H1 (cell line): ENCODE measurements at regions not wholly inside any gene's neighbourhood (a gene's known extent, or its start where the extent isn't known, plus 50 kb on each side); places are given as distances from the start of the nearest gene placed in this dataset.

Experiments used
- CTCF ChIA-PET: fragments of 300-600 bp; sonication (Branson Sonifier 250); formaldehyde crosslinking; loops from one replicate; lab custom pipeline; 2021; ENCODE audit not compliant: partially characterized antibody; lab: Charles Lee
- POLR2A ChIA-PET: fragments of 300-600 bp; sonication (Branson Sonifier 250); formaldehyde crosslinking; loops from one replicate; lab custom pipeline; 2021; ENCODE audit warnings: inconsistent platforms; ENCODE audit not compliant: partially characterized antibody; lab: Charles Lee
- DNase-seq, 2 experiments: peaks; one replicate each; pipeline versions ENCODE4 v3.0.0 to v3.0.0-alpha.2; 2010 to 2022; ENCODE audit warnings: low spot score in 2 of 2, low read depth in 1 of 2, mixed read lengths in 1 of 2
- FAIRE-seq: peaks from 2 replicates; lab custom pipeline; 2011; peaks lifted over from hg19 to GRCh38; lab: Jason Lieb, UNC
- H2AFZ ChIP-seq: 2 replicates; pipeline ENCODE4 v1.8.1; 2012; ENCODE audit warnings: low read length, inconsistent platforms
- H2AK5ac ChIP-seq: 2 replicates; pipeline ENCODE4 v1.6.1; 2013; ENCODE audit warnings: low read depth, low read length
- H2BK120ac ChIP-seq: replicated peaks from 2 replicates; pipeline ENCODE3; 2013; ENCODE audit warnings: low read depth, low read length, inconsistent platforms
- H2BK12ac ChIP-seq: 2 replicates; pipeline ENCODE4 v1.6.1; 2013; ENCODE audit warnings: low read depth, low read length
- H2BK15ac ChIP-seq: 2 replicates; pipeline ENCODE4 v1.6.1; 2013; ENCODE audit warnings: low read length
- H2BK20ac ChIP-seq: 2 replicates; pipeline ENCODE4 v1.6.1; 2013; ENCODE audit warnings: low read length
- H2BK5ac ChIP-seq: 2 replicates; pipeline ENCODE4 v1.6.1; 2013; ENCODE audit warnings: low read depth, low read length
- H3K14ac ChIP-seq: 2 replicates; pipeline ENCODE4 v1.6.1; 2013; ENCODE audit warnings: inconsistent platforms; ENCODE audit not compliant: insufficient read length
- H3K18ac ChIP-seq: 2 replicates; pipeline ENCODE4 v1.6.1; 2013; ENCODE audit warnings: low read length; ENCODE audit errors: extremely low read depth
- H3K23ac ChIP-seq: 2 replicates; pipeline ENCODE4 v1.6.1; 2013; ENCODE audit warnings: inconsistent platforms; ENCODE audit not compliant: insufficient read length
- H3K23me2 ChIP-seq: 2 replicates; pipeline ENCODE4 v1.6.1; 2013; ENCODE audit warnings: low read depth, low read length
- H3K27ac ChIP-seq: 2 replicates; pipeline ENCODE4 v1.6.1; 2011; ENCODE audit warnings: low read depth, low read length, inconsistent platforms
- H3K27me3 ChIP-seq, 4 experiments: replicated peaks in 1 of 4; 1 replicate in 1 of 4; 2 replicates in 3 of 4; pipeline versions ENCODE4 v1.6.1 to v1.8.1; 2011 to 2013; ENCODE audit warnings: low read length in 3 of 4, mild to moderate bottlenecking in 3 of 4, inconsistent platforms in 2 of 4, mixed read lengths in 2 of 4, moderate library complexity in 1 of 4; ENCODE audit not compliant: control insufficient read depth in 3 of 4, insufficient read depth in 3 of 4; ENCODE audit errors: extremely low read depth in 1 of 4
- H3K36me3 ChIP-seq, 4 experiments: 2 replicates each; pipeline versions ENCODE4 v1.6.1 to v1.8.1; 2011 to 2013; ENCODE audit warnings: mild to moderate bottlenecking in 4 of 4, low read length in 3 of 4, moderate library complexity in 2 of 4, control low read depth in 1 of 4, inconsistent platforms in 1 of 4; ENCODE audit not compliant: insufficient read depth in 4 of 4, control insufficient read depth in 2 of 4
- H3K4ac ChIP-seq: replicated peaks from 2 replicates; pipeline ENCODE3; 2013; ENCODE audit warnings: low read length, low read depth, mixed read lengths, inconsistent platforms; ENCODE audit not compliant: insufficient read length
- H3K4me1 ChIP-seq, 4 experiments: replicated peaks in 1 of 4; 1 replicate in 1 of 4; 2 replicates in 3 of 4; pipeline versions ENCODE4 v1.6.1 to v1.8.1; 2011 to 2013; ENCODE audit warnings: low read length in 3 of 4, inconsistent platforms in 2 of 4, mixed read lengths in 1 of 4; ENCODE audit not compliant: insufficient read depth in 4 of 4, control insufficient read depth in 3 of 4
- H3K4me2 ChIP-seq, 2 experiments: 2 replicates each; pipeline versions ENCODE4 v1.6.1 to v1.8.1; 2011 to 2013; ENCODE audit warnings: low read depth in 2 of 2, low read length in 2 of 2, control low read depth in 1 of 2, inconsistent platforms in 1 of 2, mild to moderate bottlenecking in 1 of 2; ENCODE audit not compliant: insufficient read depth in 1 of 2
- H3K4me3 ChIP-seq, 4 experiments: fragments of 200-600, 300-600 bp in 1 of 4; sonication (generic), shearing (Covaris generic), sonication (Bioruptor Twin) in 1 of 4; 2 replicates each; pipeline versions ENCODE4 v1.5.1 to v1.8.1; 2011 to 2016; ENCODE audit warnings: low read length in 4 of 4, low read depth in 3 of 4, control low read depth in 2 of 4, inconsistent platforms in 2 of 4, mild to moderate bottlenecking in 2 of 4, mixed read lengths in 1 of 4, moderate library complexity in 1 of 4; ENCODE audit not compliant: insufficient read depth in 2 of 4; ENCODE audit errors: extremely low read depth in 1 of 4
- H3K56ac ChIP-seq: replicated peaks from 2 replicates; pipeline ENCODE3; 2013; ENCODE audit warnings: low read depth, mild to moderate bottlenecking, mixed read lengths, low read length, inconsistent platforms; ENCODE audit not compliant: insufficient read length
- H3K79me1 ChIP-seq: 2 replicates; pipeline ENCODE4 v1.6.1; 2013; ENCODE audit warnings: low read depth, low read length, control low read depth
- H3K79me2 ChIP-seq, 2 experiments: 2 replicates each; pipeline versions ENCODE4 v1.6.1 to v1.8.1; 2012 to 2013; ENCODE audit warnings: low read length in 2 of 2, mild to moderate bottlenecking in 2 of 2, inconsistent platforms in 1 of 2; ENCODE audit not compliant: insufficient read depth in 2 of 2, control insufficient read depth in 1 of 2
- H3K9ac ChIP-seq, 4 experiments: replicated peaks in 1 of 4; 1 replicate in 1 of 4; 2 replicates in 3 of 4; pipeline versions ENCODE4 v1.6.1 to v1.8.1; 2011 to 2013; ENCODE audit warnings: low read depth in 3 of 4, low read length in 3 of 4, control low read depth in 2 of 4, mild to moderate bottlenecking in 2 of 4, moderate library complexity in 2 of 4, inconsistent platforms in 1 of 4; ENCODE audit errors: extremely low read depth in 1 of 4
- H3K9me3 ChIP-seq, 2 experiments: 2 replicates each; pipeline versions ENCODE4 v1.6.1 to v1.8.1; 2012 to 2013; ENCODE audit warnings: mild to moderate bottlenecking in 2 of 2, moderate library complexity in 2 of 2, control low read depth in 1 of 2, inconsistent platforms in 1 of 2, low read depth in 1 of 2, low read length in 1 of 2, mixed read lengths in 1 of 2; ENCODE audit not compliant: insufficient read depth in 2 of 2
- H4K20me1 ChIP-seq, 2 experiments: replicated peaks in 1 of 2; 2 replicates each; pipeline versions ENCODE3 to v1.8.1; 2011 to 2013; ENCODE audit warnings: inconsistent platforms in 2 of 2, low read length in 2 of 2, mild to moderate bottlenecking in 1 of 2; ENCODE audit not compliant: insufficient read depth in 2 of 2, control insufficient read depth in 1 of 2
- H4K5ac ChIP-seq: 2 replicates; pipeline ENCODE4 v1.6.1; 2013; ENCODE audit warnings: low read length, low read depth, mixed read lengths, inconsistent platforms; ENCODE audit not compliant: insufficient read length
- H4K8ac ChIP-seq: 2 replicates; pipeline ENCODE4 v1.8.0; 2013; ENCODE audit warnings: mild to moderate bottlenecking, moderate library complexity, low read length, inconsistent platforms; ENCODE audit not compliant: insufficient read depth; ENCODE audit errors: extremely low read depth
- H4K91ac ChIP-seq: replicated peaks from 2 replicates; pipeline ENCODE3; 2013; ENCODE audit warnings: low read length, mixed read lengths, inconsistent platforms; ENCODE audit not compliant: insufficient read length
- CEBPB ChIP-seq: IDR thresholded peaks from 2 replicates; pipeline ENCODE4 v1.6.1; 2012; ENCODE audit warnings: low read depth, low read length
- CREB1 ChIP-seq: IDR thresholded peaks from 2 replicates; pipeline ENCODE4 v1.6.1; 2012; ENCODE audit warnings: inconsistent platforms
- EGR1 ChIP-seq: IDR thresholded peaks from 2 replicates; pipeline ENCODE4 v1.6.1; 2011; ENCODE audit warnings: low read depth, low read length, borderline replicate concordance
- HDAC6 ChIP-seq: IDR thresholded peaks from one replicate; pipeline ENCODE4 v1.7.1; 2012; ENCODE audit warnings: low read depth, mild to moderate bottlenecking, inconsistent platforms, low read length, moderate library complexity
- JUND ChIP-seq: IDR thresholded peaks from 2 replicates; pipeline ENCODE4 v1.6.1; 2011; ENCODE audit warnings: mild to moderate bottlenecking, improper control_type of control experiment, low read length
- NRF1 ChIP-seq: IDR thresholded peaks from 2 replicates; pipeline ENCODE4 v1.6.1; 2011; ENCODE audit warnings: mild to moderate bottlenecking, low read depth, low read length, improper control_type of control experiment
- RNF2 ChIP-seq: fragments of 200-900, 300-1000 bp; sonication (generic); IDR thresholded peaks from 2 replicates; pipeline ENCODE4 v1.7.1; 2016; ENCODE audit warnings: borderline replicate concordance, low read depth, mild to moderate bottlenecking, antibody characterized with exemption, low read length; ENCODE audit not compliant: poor library complexity, severe bottlenecking; ENCODE audit errors: missing control alignments
- SAP30 ChIP-seq: fragments of 300-600 bp; sonication (generic); IDR thresholded peaks from 2 replicates; pipeline ENCODE4 v1.7.1; 2012; ENCODE audit warnings: low read length, moderate library complexity, mild to moderate bottlenecking, inconsistent platforms; ENCODE audit not compliant: insufficient read depth, insufficient replicate concordance
- SUZ12 ChIP-seq: fragments of 200-600 bp; sonication (generic); IDR thresholded peaks from 2 replicates; pipeline ENCODE4 v1.6.1; 2012; ENCODE audit warnings: mild to moderate bottlenecking, inconsistent platforms, low read length, moderate library complexity, mixed read lengths
- TAF1 ChIP-seq: IDR thresholded peaks from 2 replicates; pipeline ENCODE4 v1.6.1; 2011; ENCODE audit warnings: mild to moderate bottlenecking, low read depth, low read length
- TAF7 ChIP-seq: optimal IDR thresholded peaks from 2 replicates; pipeline ENCODE3; 2011; ENCODE audit warnings: low read depth, mild to moderate bottlenecking, inconsistent platforms, low read length, moderate library complexity, borderline replicate concordance
- TBP ChIP-seq: IDR thresholded peaks from 2 replicates; pipeline ENCODE4 v1.6.1; 2011; ENCODE audit warnings: low read depth, low read length, improper control_type of control experiment
- WGBS, 2 experiments: shearing (Covaris generic) in 1 of 2; methylation state at CpG; one replicate each; pipeline versions ENCODE4 v1.1.6 to v1.1.7; 2013 to 2015; ENCODE audit warnings: low lambda C conversion rate in 2 of 2, mixed read lengths in 2 of 2, inconsistent platforms in 1 of 2, low coverage in 1 of 2, missing lambda C conversion rate in 1 of 2; ENCODE audit not compliant: insufficient replicate concordance in 2 of 2, insufficient coverage in 1 of 2, insufficient read length in 1 of 2; ENCODE audit errors: extremely low coverage in 1 of 2, missing lambda C conversion rate in 1 of 2; 5-methylcytosine and 5-hydroxymethylcytosine counted together

- no peaks in the 10 kb centered on the region for H3K79me2 ChIP-seq
- no peaks in the 10 kb centered on the region for H3K9me3 ChIP-seq
- no peak overlapping the region for H3K14ac ChIP-seq
- no peak overlapping the region for H2BK15ac ChIP-seq
- no peaks in the 10 kb centered on the region for H3K23me2 ChIP-seq
- H2BK12ac ChIP-seq: no peak overlapping the region
- FAIRE-seq (no peak), DNase-seq (no peak)
- no peak overlapping the region for H3K4me2 ChIP-seq
- H4K20me1 ChIP-seq: no peaks in the 10 kb centered on the region
- POLR2A ChIA-PET: no interaction called here
- no peak overlapping the region for H4K5ac ChIP-seq
- H2BK20ac ChIP-seq: no peak overlapping the region
- CTCF ChIA-PET: no interaction called here
- TF ChIP-seq TAF1: no peak
- no peak for TF ChIP-seq TBP
- no peak for TF ChIP-seq EGR1
- TF ChIP-seq NRF1: no peak
- TF ChIP-seq JUND: no peak
- TF ChIP-seq SUZ12: no peak
- no peak for TF ChIP-seq RNF2
- TF ChIP-seq CEBPB: no peak
- no peak for TF ChIP-seq HDAC6
- TF ChIP-seq SAP30: no peak
- TF ChIP-seq TAF7: no peak
- TF ChIP-seq CREB1: no peak
- no peak overlapping the region for H3K56ac ChIP-seq
- H4K8ac ChIP-seq: no peak overlapping the region
- H2AK5ac ChIP-seq: no peak overlapping the region
- no peak overlapping the region for H2BK120ac ChIP-seq
- H2BK5ac ChIP-seq: no peak overlapping the region
- H3K4me1 ChIP-seq: no peaks in the 10 kb centered on the region
- H3K18ac ChIP-seq: no peak overlapping the region
- WGBS, 2 experiments: 100% methylated on average over 1 of the region's 1 CpG; no CpG with 5 or more reads in 1 of the 2 experiments
- H3K27me3 ChIP-seq: no peaks in the 10 kb centered on the region
- no peaks in the 10 kb centered on the region for H3K36me3 ChIP-seq
- no peak overlapping the region for H3K4ac ChIP-seq
- H3K79me1 ChIP-seq: no peaks in the 10 kb centered on the region
- H3K9ac ChIP-seq: no peak overlapping the region
- H3K23ac ChIP-seq: no peak overlapping the region
- H2AFZ ChIP-seq: no peak overlapping the region
- no peak overlapping the region for H3K27ac ChIP-seq
- H3K4me3 ChIP-seq: no peak overlapping the region
- H4K91ac ChIP-seq: no peak overlapping the region
These were observed 1125.4 kb upstream of the TMPRSS15 start for GRCh38 chr21:19529031-19529430.
